HepG2 (cell line): ENCODE measurements at regions not wholly inside any gene's neighbourhood (a gene's known extent, or its start where the extent isn't known, plus 50 kb on each side); places are given as distances from the start of the nearest gene placed in this dataset.

ENCODE experiments used
- ATAC-seq: fragments of 200-7000 bp; cut with Tn5 transposase; 3 replicates; pipeline ENCODE4 v1.9.1; 2020; ENCODE audit warnings: mild to moderate bottlenecking, moderate library complexity
- BruUV-seq: library from RNA; stranded (reverse); fragments of 400-500 nt; replicated peaks from 2 replicates; lab custom pipeline; 2021; lab: Mats Ljungman, UMichigan
- CTCF ChIA-PET: fragments of 300-600 bp; formaldehyde crosslinking; extraction: SDS; loops from one replicate; lab custom pipeline; 2021; ENCODE audit warnings: low total read pairs, inconsistent platforms, low intra/inter-chr PET ratio; lab: Yijun Ruan, JAX
- POLR2A ChIA-PET: fragments of 350-600 bp; sonication (Branson Sonifier 250); formaldehyde crosslinking; loops from one replicate; lab custom pipeline; 2020; ENCODE audit warnings: antibody characterized with exemption, inconsistent platforms; lab: Yijun Ruan, JAX
- DNase-seq: peaks from one replicate; pipeline ENCODE4 v3.0.0-alpha.2; 2015; ENCODE audit warnings: low spot score
- FAIRE-seq: peaks from 3 replicates; lab custom pipeline; 2011; peaks lifted over from hg19 to GRCh38; lab: Jason Lieb, UNC
- H2AFZ ChIP-seq: one replicate; pipeline ENCODE4 v1.6.1; 2011; ENCODE audit warnings: low read length, inconsistent platforms
- H3K27ac ChIP-seq: fragments of 300-600 bp; 3 replicates; pipeline ENCODE4 v1.8.0; 2011; ENCODE audit warnings: mixed run types, mild to moderate bottlenecking, mixed read lengths, low read length, inconsistent platforms; ENCODE audit not compliant: insufficient read depth; ENCODE audit errors: extremely low read length
- H3K27me3 ChIP-seq, 2 experiments: fragments of 200-600 bp in 1 of 2; 2 replicates in 1 of 2; 3 replicates in 1 of 2; pipeline versions ENCODE4 v1.6.0 to v1.8.0; 2011; ENCODE audit warnings: low read length in 2 of 2, mild to moderate bottlenecking in 2 of 2, moderate library complexity in 2 of 2, inconsistent platforms in 1 of 2; ENCODE audit not compliant: insufficient read depth in 2 of 2, control insufficient read depth in 1 of 2
- H3K36me3 ChIP-seq, 2 experiments: fragments of 200-600 bp in 1 of 2; replicated peaks in 1 of 2; 2 replicates in 1 of 2; 3 replicates in 1 of 2; pipeline versions ENCODE4 v1.5.1 to v1.8.0; 2011; ENCODE audit warnings: low read length in 2 of 2, inconsistent platforms in 1 of 2; ENCODE audit not compliant: insufficient read depth in 2 of 2, control insufficient read depth in 1 of 2
- H3K4me1 ChIP-seq: 2 replicates; pipeline ENCODE4 v1.5.1; 2012; ENCODE audit warnings: low read length, inconsistent platforms; ENCODE audit not compliant: insufficient read depth
- H3K4me2 ChIP-seq: 2 replicates; pipeline ENCODE4 v1.6.0; 2011; ENCODE audit warnings: low read depth, low read length, inconsistent platforms
- H3K4me3 ChIP-seq, 3 experiments: fragments of 200-600 bp in 1 of 3; sonication (generic), shearing (Covaris generic) in 1 of 3; replicated peaks in 1 of 3; 2 replicates each; pipeline ENCODE4 v1.5.1; 2011 to 2016; ENCODE audit warnings: low read length in 3 of 3, inconsistent platforms in 2 of 3, low read depth in 2 of 3, mild to moderate bottlenecking in 2 of 3, control low read depth in 1 of 3, mixed read lengths in 1 of 3; ENCODE audit not compliant: insufficient read depth in 1 of 3
- H3K79me2 ChIP-seq: one replicate; pipeline ENCODE4 v1.6.1; 2011; ENCODE audit warnings: low read length, inconsistent platforms; ENCODE audit not compliant: insufficient read depth
- H3K9ac ChIP-seq: 2 replicates; pipeline ENCODE4 v1.6.0; 2011; ENCODE audit warnings: mild to moderate bottlenecking, low read depth, low read length, inconsistent platforms; ENCODE audit not compliant: insufficient read depth
- H3K9me3 ChIP-seq: 2 replicates; pipeline ENCODE4 v1.5.1; 2012; ENCODE audit warnings: mild to moderate bottlenecking, low read length
- H4K20me1 ChIP-seq: 2 replicates; pipeline ENCODE4 v1.6.0; 2011; ENCODE audit warnings: inconsistent platforms, mild to moderate bottlenecking, low read length, moderate library complexity; ENCODE audit not compliant: insufficient read depth
- AKAP8 ChIP-seq: sonication (generic); formaldehyde crosslinking; IDR thresholded peaks from 2 replicates; pipeline ENCODE4 v1.5.1; 2020; ENCODE audit warnings: mild to moderate bottlenecking, missing genetic modification reagents
- CCAR2 ChIP-seq: fragments of 200-400 bp; formaldehyde crosslinking; optimal IDR thresholded peaks from 2 replicates; pipeline ENCODE3; 2018; ENCODE audit warnings: low read depth, mild to moderate bottlenecking, low read length, moderate library complexity
- EEA1 ChIP-seq: sonication (generic); formaldehyde crosslinking; IDR thresholded peaks from 2 replicates; pipeline ENCODE4 v1.5.1; 2020; ENCODE audit warnings: mild to moderate bottlenecking, missing genetic modification reagents, borderline replicate concordance
- GATAD2A ChIP-seq: IDR thresholded peaks from 2 replicates; pipeline ENCODE4 v1.6.1; 2016
- KLF9 ChIP-seq: IDR thresholded peaks from 2 replicates; pipeline ENCODE4 v1.6.1; 2016; ENCODE audit warnings: low read depth
- MEF2D ChIP-seq: sonication (generic); formaldehyde crosslinking; IDR thresholded peaks from 2 replicates; pipeline ENCODE4 v1.5.1; 2020; ENCODE audit warnings: mild to moderate bottlenecking, missing genetic modification reagents
- NKX3-1 ChIP-seq: sonication (generic); formaldehyde crosslinking; IDR thresholded peaks from 2 replicates; pipeline ENCODE4 v1.5.0; 2020; ENCODE audit warnings: missing genetic modification reagents
- NR2F2 ChIP-seq: IDR thresholded peaks from 2 replicates; pipeline ENCODE4 v1.6.1; 2012; ENCODE audit warnings: low read depth, inconsistent platforms, borderline replicate concordance
- RBFOX2 ChIP-seq: fragments of 200-400 bp; formaldehyde crosslinking; IDR thresholded peaks from 2 replicates; pipeline ENCODE4 v1.6.1; 2017; ENCODE audit warnings: low read depth, mild to moderate bottlenecking, low read length
- SATB2 ChIP-seq: sonication (generic); formaldehyde crosslinking; IDR thresholded peaks from 2 replicates; pipeline ENCODE4 v1.5.0; 2020; ENCODE audit warnings: missing genetic modification reagents
- TOE1 ChIP-seq: sonication (generic); formaldehyde crosslinking; IDR thresholded peaks from 2 replicates; pipeline ENCODE4 v1.4.0; 2020; ENCODE audit warnings: mild to moderate bottlenecking, missing genetic modification reagents
- ZNF382 ChIP-seq: sonication (generic); formaldehyde crosslinking; IDR thresholded peaks from 2 replicates; pipeline ENCODE4 v1.5.0; 2020; ENCODE audit warnings: missing genetic modification reagents, mild to moderate bottlenecking, borderline replicate concordance
- ZNF451 ChIP-seq: sonication (generic); formaldehyde crosslinking; IDR thresholded peaks from 2 replicates; pipeline ENCODE4 v1.5.0; 2020; ENCODE audit warnings: mild to moderate bottlenecking, missing genetic modification reagents
- ZNF552 ChIP-seq: sonication (generic); formaldehyde crosslinking; IDR thresholded peaks from 2 replicates; pipeline ENCODE4 v1.9.0; 2022; ENCODE audit warnings: missing genetic modification reagents, mild to moderate bottlenecking, borderline replicate concordance
- ZNF660 ChIP-seq: sonication (generic); formaldehyde crosslinking; IDR thresholded peaks from 2 replicates; pipeline ENCODE4 v1.5.1; 2020; ENCODE audit warnings: mild to moderate bottlenecking, low read depth, missing genetic modification reagents, borderline replicate concordance
- WGBS: methylation state at CpG from one replicate; pipeline ENCODE4 v1.1.6; 2017; ENCODE audit warnings: low lambda C conversion rate; 5-methylcytosine and 5-hydroxymethylcytosine counted together
- in situ Hi-C: cut with HindIII; loops from 2 replicates; pipeline ENCODE4 v1.10.0; 2017; ENCODE audit warnings: low pct_unique_long_range_greater_than_20kb; ENCODE audit not compliant: extremely low pct_ligation_motif_present
- intact Hi-C: fragments of 100-400 bp; cut with micrococcal nuclease; formaldehyde crosslinking; loops from one replicate; pipeline ENCODE4 v1.10.0; 2022; ENCODE audit not compliant: unreplicated experiment
- TF ChIP-seq, protein P1 (sequence below): sonication (generic); formaldehyde crosslinking; IDR thresholded peaks from 2 replicates; pipeline ENCODE4 v1.5.0; 2020; ENCODE audit warnings: missing genetic modification reagents, mild to moderate bottlenecking, borderline replicate concordance
- TF ChIP-seq, protein P2 (sequence below), 2 experiments: sonication (generic) in 1 of 2; formaldehyde crosslinking in 1 of 2; IDR thresholded peaks; 2 replicates each; pipeline versions ENCODE4 v1.5.1 to v1.6.1; 2011 to 2020; ENCODE audit warnings: borderline replicate concordance in 1 of 2, low read depth in 1 of 2, low read length in 1 of 2, mild to moderate bottlenecking in 1 of 2, missing genetic modification reagents in 1 of 2, moderate library complexity in 1 of 2

DNA sequence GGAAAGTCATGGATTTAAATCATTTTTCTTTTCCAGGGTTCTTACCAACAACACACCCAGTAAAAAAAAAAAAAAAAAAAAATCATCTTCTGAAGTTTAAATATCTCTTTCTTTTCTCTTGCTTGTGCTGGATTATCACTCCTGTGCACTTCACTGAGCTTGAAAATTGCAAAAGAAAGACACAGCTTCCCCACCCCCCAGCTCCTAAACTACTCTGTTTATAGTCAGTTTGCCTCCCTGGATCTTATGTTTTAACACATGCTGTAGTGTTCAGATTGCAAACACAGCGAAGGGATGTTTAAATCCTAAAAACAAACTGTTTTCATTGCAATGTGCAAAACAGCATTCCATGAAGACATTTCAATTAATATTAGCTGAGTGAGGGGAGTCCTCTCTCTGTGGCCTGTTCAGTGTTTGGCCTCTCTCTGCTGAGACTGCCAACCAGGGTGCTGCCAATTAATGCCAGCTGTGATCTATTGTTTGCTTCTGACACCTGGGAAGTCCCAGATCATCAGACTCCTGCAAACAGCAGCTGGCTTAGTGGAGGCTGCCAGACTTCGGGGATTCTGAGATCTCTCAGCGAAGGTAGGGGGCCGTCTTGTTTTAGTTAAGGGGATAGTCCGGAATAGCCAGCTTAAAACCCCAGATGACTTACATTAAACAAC, 171.1 kb upstream of the PITX2 start:
- Histone ChIP-seq H3K27ac (no peak overlapping the region), H3K27me3 (no peaks in the 10 kb centered on the region; a peak in 1 of 5 replicates), H3K79me2 (no peaks in the 10 kb centered on the region), H3K9me3 (no peaks in the 10 kb centered on the region), H3K9ac (no peak overlapping the region), H4K20me1 (no peaks in the 10 kb centered on the region), H2AFZ (no peak overlapping the region), H3K36me3 (no peaks in the 10 kb centered on the region), H3K4me3 (no peak overlapping the region), H3K4me2 (no peak overlapping the region), H3K4me1 (no peaks in the 10 kb centered on the region)
- 0% methylated on average over 4 of the region's 5 CpGs for WGBS
- no TSS peak for BruUV-seq
- POLR2A ChIA-PET, result no interaction called here
- no peak for DNase-seq
- CTCF ChIA-PET, result no interaction called here
- TF ChIP-seq MEF2D (CRISPR knock-in tag) (no peak), ZNF382 (no peak), KLF9 (no peak), ZNF451 (CRISPR knock-in tag) (no peak), CCAR2 (no peak), RBFOX2 (no peak), SATB2 (CRISPR knock-in tag) (no peak), ZNF552 (CRISPR knock-in tag) (no peak), ZNF660 (CRISPR knock-in tag) (no peak), TOE1 (CRISPR knock-in tag) (no peak), NR2F2 (no peak), AKAP8 (CRISPR knock-in tag) (no peak), GATAD2A (CRISPR knock-in tag) (no peak), NKX3-1 (no peak), EEA1 (no peak)
- TF ChIP-seq, protein P1, sequence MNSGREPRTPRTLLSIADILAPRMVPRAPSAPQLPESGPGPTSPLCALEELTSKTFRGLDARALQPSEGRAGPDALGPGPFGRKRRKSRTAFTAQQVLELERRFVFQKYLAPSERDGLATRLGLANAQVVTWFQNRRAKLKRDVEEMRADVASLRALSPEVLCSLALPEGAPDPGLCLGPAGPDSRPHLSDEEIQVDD (CRISPR knock-in tag), result no peak
- TF ChIP-seq, protein P2, sequence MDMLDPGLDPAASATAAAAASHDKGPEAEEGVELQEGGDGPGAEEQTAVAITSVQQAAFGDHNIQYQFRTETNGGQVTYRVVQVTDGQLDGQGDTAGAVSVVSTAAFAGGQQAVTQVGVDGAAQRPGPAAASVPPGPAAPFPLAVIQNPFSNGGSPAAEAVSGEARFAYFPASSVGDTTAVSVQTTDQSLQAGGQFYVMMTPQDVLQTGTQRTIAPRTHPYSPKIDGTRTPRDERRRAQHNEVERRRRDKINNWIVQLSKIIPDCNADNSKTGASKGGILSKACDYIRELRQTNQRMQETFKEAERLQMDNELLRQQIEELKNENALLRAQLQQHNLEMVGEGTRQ (IDR thresholded peaks at IDR 0.05; ENCODE audit: low read depth, low read length), result no peak
- TF ChIP-seq, protein P2 (CRISPR knock-in tag; IDR thresholded peaks at IDR 0.05; ENCODE audit: borderline replicate concordance), result no peak
- in situ Hi-C loops, result no loop called here
- ATAC-seq, result no peak
- no peak for FAIRE-seq
- intact Hi-C loops, result no loop called here
